NCI-H526 treated with DMSO at 0.1 percent for 48 hours (cell line): ENCODE measurements at regions not wholly inside any gene's neighbourhood (a gene's known extent, or its start where the extent isn't known, plus 50 kb on each side); places are given as distances from the start of the nearest gene placed in this dataset.
"Not testable (repeated sequence)": the region's sequence is repeated elsewhere in the genome, so short reads cannot be mapped to it uniquely, and the experiment has no call there.

Experiments
- DNase-seq: peaks from one replicate; lab custom pipeline; 2025; lab: John Stamatoyannopoulos, UW

- no peak for DNase-seq
Measured at GRCh38 chr14:103231376-103232019, 102.5 kb upstream of the EIF5 start.

- DNase-seq, result no peak
Measured at GRCh38 chr14:103232031-103232808, 101.8 kb upstream of the EIF5 start.

- DNase-seq, result no peak
Measured at GRCh38 chr14:103232831-103233319, 101.2 kb upstream of the EIF5 start.

- DNase-seq, result no peak
Measured at GRCh38 chr14:103233328-103233727, 100.7 kb upstream of the EIF5 start.

- DNase-seq, result not testable (repeated sequence)
Measured at GRCh38 chr14:103234826-103235225, 99.2 kb upstream of the EIF5 start.

GRCh38 chr14:103235506-103235905, 98.5 kb upstream of the EIF5 start:
- not testable (repeated sequence) for DNase-seq

GRCh38 chr14:103239751-103240150, 94.3 kb upstream of the EIF5 start:
- no peak for DNase-seq

GRCh38 chr14:103241531-103241930, 92.5 kb upstream of the EIF5 start:
- no peak for DNase-seq

GRCh38 chr14:103243764-103244737, 90.0 kb upstream of the EIF5 start:
- DNase-seq, result peak; percentile 43

GRCh38 chr14:103245624-103246031, 88.4 kb upstream of the EIF5 start:
- DNase-seq, result not testable (repeated sequence)

- DNase-seq, result no peak
Measured at GRCh38 chr14:103246070-103246469, 88.0 kb upstream of the EIF5 start.

- DNase-seq, result no peak
Measured at GRCh38 chr14:103247169-103247606, 86.8 kb upstream of the EIF5 start.

- DNase-seq, result no peak
Measured at GRCh38 chr14:103250181-103250580, 83.9 kb upstream of the EIF5 start.

GRCh38 chr14:103250874-103251273, 83.2 kb upstream of the EIF5 start:
- DNase-seq, result no peak

- peak; percentile 44 for DNase-seq
Measured at GRCh38 chr14:103255555-103255954, 78.5 kb upstream of the EIF5 start.

- no peak for DNase-seq
Measured at GRCh38 chr14:103256406-103256805, 77.6 kb upstream of the EIF5 start.

- DNase-seq, result no peak
Measured at GRCh38 chr14:103257211-103257962, 76.7 kb upstream of the EIF5 start.

- no peak for DNase-seq
Measured at GRCh38 chr14:103258211-103258610, 75.8 kb upstream of the EIF5 start.

GRCh38 chr14:103259184-103259583, 74.9 kb upstream of the EIF5 start:
- no peak for DNase-seq

- peak; percentile 55 for DNase-seq
Measured at GRCh38 chr14:103259801-103260628, 74.0 kb upstream of the EIF5 start.
